ENCODE measurements at regions not wholly inside any gene's neighbourhood (a gene's known extent, or its start where the extent isn't known, plus 50 kb on each side); places are given as distances from the start of the nearest gene placed in this dataset.

DNA sequence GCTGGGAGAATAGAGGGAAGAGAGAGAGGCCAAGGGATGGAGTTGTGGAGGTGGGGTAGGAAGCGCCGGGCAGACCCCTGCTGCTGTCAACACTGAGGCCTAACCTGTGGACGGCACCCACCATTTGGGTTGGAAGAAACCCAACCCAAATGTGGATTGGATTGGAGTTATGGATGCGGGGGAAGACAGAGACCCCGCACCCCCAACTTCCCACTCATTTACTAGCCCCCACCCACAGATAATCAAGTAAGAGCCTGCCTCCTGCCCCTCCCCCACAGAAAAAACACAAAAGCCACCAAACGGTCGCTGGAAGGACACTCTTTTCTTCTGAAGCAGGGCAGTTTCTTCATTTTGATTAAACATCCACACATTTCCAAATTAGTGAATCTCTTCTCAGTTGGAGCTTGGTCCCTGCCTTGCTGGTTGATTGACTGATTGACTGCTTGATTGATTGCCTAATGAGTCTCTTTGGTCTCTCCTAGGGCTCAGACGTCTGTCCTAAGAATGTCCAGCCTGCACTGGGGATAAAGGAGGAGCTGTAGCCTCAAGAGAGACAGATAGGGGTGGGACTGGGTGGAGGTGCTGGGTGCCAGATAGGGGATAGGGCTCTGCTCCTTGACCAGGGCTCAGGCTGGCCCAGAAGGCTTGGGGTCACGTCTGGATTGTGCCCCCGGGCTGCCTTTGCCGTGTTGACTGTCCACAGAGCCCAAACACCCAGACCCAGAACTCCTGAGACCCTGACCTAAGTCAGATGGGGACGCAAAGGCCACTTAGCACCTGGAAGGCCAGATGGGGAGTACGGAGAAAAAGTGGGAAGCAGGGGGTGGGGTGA is 74.9 kb upstream of the FOXP4 start:
- Histone ChIP-seq H3K27ac (ENCODE audit: low read length) (no peak overlapping the region), H3K4me3 (ENCODE audit: low read length) (no peak overlapping the region), H3K9me3 (ENCODE audit: control insufficient read depth, insufficient read depth, low read length) (no peaks in the 10 kb centered on the region), H3K36me3 (ENCODE audit: control insufficient read depth, insufficient read depth, low read length) (no peaks in the 10 kb centered on the region), H3K4me1 (ENCODE audit: control insufficient read depth, insufficient read depth, low read length) (peaks cover 10% of the 10 kb centered on the region), H3K27me3 (ENCODE audit: control insufficient read depth, insufficient read depth, low read length) (peaks cover 24% of the 10 kb centered on the region)
- Mint-ChIP-seq H3K9me3 (no peaks in the 10 kb centered on the region), H3K4me3 (no peak overlapping the region), H3K27ac (no peak overlapping the region), H3K27me3 (ENCODE audit: low read depth in 2 of 2) (peaks cover 65 to 73% of the 10 kb centered on the region in 2 donors), H3K4me1 (peaks cover 7 to 8% of the 10 kb centered on the region in 2 donors), H3K36me3 (peaks cover 6% of the 10 kb centered on the region)
- no peak for DNase-seq
- intact Hi-C loops (cut with micrococcal nuclease) = no loop called here
- 70% methylated on average over 11 of the region's 13 CpGs for WGBS (ENCODE audit: insufficient coverage)
- no peak for ATAC-seq
- TF ChIP-seq, protein P1, sequence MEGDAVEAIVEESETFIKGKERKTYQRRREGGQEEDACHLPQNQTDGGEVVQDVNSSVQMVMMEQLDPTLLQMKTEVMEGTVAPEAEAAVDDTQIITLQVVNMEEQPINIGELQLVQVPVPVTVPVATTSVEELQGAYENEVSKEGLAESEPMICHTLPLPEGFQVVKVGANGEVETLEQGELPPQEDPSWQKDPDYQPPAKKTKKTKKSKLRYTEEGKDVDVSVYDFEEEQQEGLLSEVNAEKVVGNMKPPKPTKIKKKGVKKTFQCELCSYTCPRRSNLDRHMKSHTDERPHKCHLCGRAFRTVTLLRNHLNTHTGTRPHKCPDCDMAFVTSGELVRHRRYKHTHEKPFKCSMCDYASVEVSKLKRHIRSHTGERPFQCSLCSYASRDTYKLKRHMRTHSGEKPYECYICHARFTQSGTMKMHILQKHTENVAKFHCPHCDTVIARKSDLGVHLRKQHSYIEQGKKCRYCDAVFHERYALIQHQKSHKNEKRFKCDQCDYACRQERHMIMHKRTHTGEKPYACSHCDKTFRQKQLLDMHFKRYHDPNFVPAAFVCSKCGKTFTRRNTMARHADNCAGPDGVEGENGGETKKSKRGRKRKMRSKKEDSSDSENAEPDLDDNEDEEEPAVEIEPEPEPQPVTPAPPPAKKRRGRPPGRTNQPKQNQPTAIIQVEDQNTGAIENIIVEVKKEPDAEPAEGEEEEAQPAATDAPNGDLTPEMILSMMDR (IDR thresholded peaks at IDR 0.05) = no peak

DNA sequence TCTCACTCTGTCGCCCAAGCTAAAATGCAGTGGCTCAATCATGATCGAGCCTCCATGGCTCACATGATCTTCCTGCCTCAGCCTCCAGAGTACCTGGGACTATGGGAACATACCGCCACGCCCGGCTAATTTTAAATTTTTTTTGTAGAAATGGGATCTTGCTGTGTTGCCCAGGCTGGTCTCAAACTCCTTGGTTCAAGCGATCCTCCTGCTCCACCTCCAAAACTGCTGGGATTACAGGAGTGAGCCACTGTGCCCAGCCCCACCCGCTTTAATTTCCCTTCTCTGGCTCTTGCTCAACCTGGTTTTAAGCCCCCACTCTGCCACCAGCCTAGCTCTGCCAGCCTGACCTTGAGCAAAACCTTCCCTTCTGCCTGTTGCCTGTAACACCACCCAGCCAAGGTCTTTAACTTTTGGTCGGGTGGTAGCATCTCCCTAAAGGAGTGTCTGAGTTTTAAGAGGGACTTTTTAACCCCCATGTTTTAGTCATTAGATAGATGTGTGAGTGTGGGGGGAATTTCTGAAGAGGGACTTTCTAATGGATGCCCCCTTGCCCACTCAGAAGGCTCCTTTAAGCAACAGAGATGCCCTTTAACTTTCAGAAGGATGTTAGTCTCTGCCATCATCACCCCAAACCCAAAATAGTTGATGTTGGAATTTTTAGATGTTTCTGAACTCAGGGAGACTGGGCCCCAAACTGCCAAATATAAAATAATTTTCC is 71.8 kb upstream of the FOXP4 start:
- Histone ChIP-seq H3K4me3 (ENCODE audit: low read length) (no peak overlapping the region), H3K27me3 (ENCODE audit: control insufficient read depth, insufficient read depth, low read length) (peaks cover 14% of the 10 kb centered on the region), H3K4me1 (ENCODE audit: control insufficient read depth, insufficient read depth, low read length) (peaks cover 10% of the 10 kb centered on the region), H3K27ac (ENCODE audit: low read length) (no peak overlapping the region), H3K36me3 (ENCODE audit: control insufficient read depth, insufficient read depth, low read length) (no peaks in the 10 kb centered on the region), H3K9me3 (ENCODE audit: control insufficient read depth, insufficient read depth, low read length) (no peaks in the 10 kb centered on the region)
- Mint-ChIP-seq H3K27me3 (ENCODE audit: low read depth in 2 of 2) (peaks cover 59 to 71% of the 10 kb centered on the region in 2 donors), H3K4me1 (peaks cover 7 to 11% of the 10 kb centered on the region in 2 donors), H3K9me3 (no peaks in the 10 kb centered on the region), H3K4me3 (no peak overlapping the region), H3K36me3 (peaks cover 6% of the 10 kb centered on the region), H3K27ac (no peak overlapping the region)
- DNase-seq (no peak), ATAC-seq (no peak)
- WGBS (ENCODE audit: insufficient coverage) = 94% methylated on average over 7 of the region's 8 CpGs
- intact Hi-C loops (cut with micrococcal nuclease) = no loop called here
- TF ChIP-seq, protein P1 (IDR thresholded peaks at IDR 0.05) = no peak

DNA sequence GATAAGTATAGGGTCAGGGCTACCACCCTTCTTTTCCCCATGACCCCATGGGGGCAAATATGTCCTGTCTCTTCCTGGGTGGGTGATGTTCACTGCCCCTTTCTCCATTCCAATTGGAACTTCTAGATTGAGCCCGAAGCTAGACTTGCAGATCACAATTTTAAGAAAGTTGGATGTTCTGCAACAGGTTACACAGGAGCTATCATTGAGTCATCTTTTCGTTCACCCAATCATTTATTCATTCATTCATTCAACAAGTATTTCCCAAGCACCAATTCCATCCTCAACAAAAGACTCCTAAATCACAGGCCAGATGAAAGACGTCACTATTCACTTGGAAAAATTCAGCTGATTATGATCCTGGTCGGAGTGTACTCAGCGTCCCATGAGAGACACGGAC is 71.0 kb upstream of the FOXP4 start:
- no peak overlapping the region for H3K27ac Mint-ChIP-seq
- H3K36me3 ChIP-seq (ENCODE audit: control insufficient read depth, insufficient read depth, low read length) = no peaks in the 10 kb centered on the region
- no peak overlapping the region for H3K4me3 ChIP-seq (ENCODE audit: low read length)
- peaks cover 0 to 4% of the 10 kb centered on the region in 2 donors for H3K4me1 Mint-ChIP-seq
- intact Hi-C loops (cut with micrococcal nuclease) = no loop called here
- peaks cover 5% of the 10 kb centered on the region for H3K4me1 ChIP-seq (ENCODE audit: control insufficient read depth, insufficient read depth, low read length)
- TF ChIP-seq, protein P1 (IDR thresholded peaks at IDR 0.05) = no peak
- H3K9me3 ChIP-seq (ENCODE audit: control insufficient read depth, insufficient read depth, low read length) = no peaks in the 10 kb centered on the region
- H3K36me3 Mint-ChIP-seq = no peaks in the 10 kb centered on the region
- H3K27ac ChIP-seq (ENCODE audit: low read length) = no peak overlapping the region
- H3K4me3 Mint-ChIP-seq = no peak overlapping the region
- no peak for ATAC-seq
- no peak for DNase-seq
- WGBS (ENCODE audit: insufficient coverage) = 78% methylated on average over 6 of the region's 6 CpGs
- peaks cover 11% of the 10 kb centered on the region for H3K27me3 ChIP-seq (ENCODE audit: control insufficient read depth, insufficient read depth, low read length)
- H3K9me3 Mint-ChIP-seq = no peaks in the 10 kb centered on the region
- peaks cover 52 to 64% of the 10 kb centered on the region in 2 donors for H3K27me3 Mint-ChIP-seq (ENCODE audit: low read depth in 2 of 2)

All from natural killer cell (primary cell).